Mesodermal cell (in vitro differentiated cells): ENCODE measurements at regions not wholly inside any gene's neighbourhood (a gene's known extent, or its start where the extent isn't known, plus 50 kb on each side); places are given as distances from the start of the nearest gene placed in this dataset.
"Not testable (repeated sequence)": the region's sequence is repeated elsewhere in the genome, so short reads cannot be mapped to it uniquely, and the experiment has no call there.

Experiments
- H3K27ac ChIP-seq: 2 replicates; pipeline ENCODE4 v1.7.0; 2013; ENCODE audit warnings: mild to moderate bottlenecking, low read depth, low read length, moderate library complexity; ENCODE audit not compliant: severe bottlenecking
- H3K36me3 ChIP-seq: 2 replicates; pipeline ENCODE4 v1.7.1; 2013; ENCODE audit warnings: mild to moderate bottlenecking, low read length, moderate library complexity; ENCODE audit not compliant: control insufficient read depth, insufficient read depth
- H3K4me1 ChIP-seq: one replicate; pipeline ENCODE4 v1.7.1; 2013; ENCODE audit warnings: mild to moderate bottlenecking, low read length; ENCODE audit not compliant: insufficient read depth, control insufficient read depth, poor library complexity, severe bottlenecking
- H3K4me3 ChIP-seq: 2 replicates; pipeline ENCODE4 v1.7.0; 2013; ENCODE audit warnings: low read length, control low read depth, mild to moderate bottlenecking; ENCODE audit not compliant: insufficient read depth, poor library complexity, severe bottlenecking; ENCODE audit errors: extremely low read depth
- H3K9me3 ChIP-seq: 2 replicates; pipeline ENCODE4 v1.7.1; 2013; ENCODE audit warnings: mild to moderate bottlenecking, low read length, moderate library complexity; ENCODE audit not compliant: control insufficient read depth
- WGBS, 2 experiments: methylation state at CpG; one replicate each; pipeline ENCODE4 v1.1.5; 2013; ENCODE audit warnings: missing lambda C conversion rate in 2 of 2; ENCODE audit not compliant: insufficient coverage in 2 of 2; 5-methylcytosine and 5-hydroxymethylcytosine counted together

- WGBS, 2 experiments: no CpG with 5 or more reads among the region's 1 CpG
- H3K4me1 ChIP-seq: no peaks in the 10 kb centered on the region
- H3K9me3 ChIP-seq: no peaks in the 10 kb centered on the region
- H3K27ac ChIP-seq: no peak overlapping the region
- no peak overlapping the region for H3K4me3 ChIP-seq
- H3K36me3 ChIP-seq: no peaks in the 10 kb centered on the region
Observed at GRCh38 chr7:49580761-49581160, 192.7 kb upstream of the VWC2 start.

DNA sequence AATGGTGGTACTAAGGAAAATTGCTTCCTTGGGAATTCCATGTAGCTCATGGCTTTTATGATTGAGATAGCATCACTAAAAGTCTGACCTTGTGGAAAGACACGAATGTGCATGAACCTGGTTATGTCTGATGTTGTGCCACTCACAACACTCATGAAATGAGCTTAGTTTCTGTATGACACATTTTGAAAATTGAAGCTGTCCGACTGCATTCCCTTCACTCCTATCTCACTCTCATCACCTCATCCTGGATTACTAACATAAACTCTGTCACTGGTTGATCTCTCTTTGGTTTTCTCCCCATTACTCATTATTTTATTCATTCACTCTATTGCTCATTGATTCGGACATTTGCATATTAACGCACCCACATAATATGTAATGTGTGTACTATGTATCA lies 190.0 kb upstream of the VWC2 start:
- Histone ChIP-seq H3K27ac (no peak overlapping the region), H3K4me3 (no peak overlapping the region), H3K9me3 (no peaks in the 10 kb centered on the region), H3K36me3 (no peaks in the 10 kb centered on the region), H3K4me1 (no peaks in the 10 kb centered on the region)
- 75 to 100% methylated on average over 1 to 2 of the region's 4 CpGs for WGBS, 2 experiments

DNA sequence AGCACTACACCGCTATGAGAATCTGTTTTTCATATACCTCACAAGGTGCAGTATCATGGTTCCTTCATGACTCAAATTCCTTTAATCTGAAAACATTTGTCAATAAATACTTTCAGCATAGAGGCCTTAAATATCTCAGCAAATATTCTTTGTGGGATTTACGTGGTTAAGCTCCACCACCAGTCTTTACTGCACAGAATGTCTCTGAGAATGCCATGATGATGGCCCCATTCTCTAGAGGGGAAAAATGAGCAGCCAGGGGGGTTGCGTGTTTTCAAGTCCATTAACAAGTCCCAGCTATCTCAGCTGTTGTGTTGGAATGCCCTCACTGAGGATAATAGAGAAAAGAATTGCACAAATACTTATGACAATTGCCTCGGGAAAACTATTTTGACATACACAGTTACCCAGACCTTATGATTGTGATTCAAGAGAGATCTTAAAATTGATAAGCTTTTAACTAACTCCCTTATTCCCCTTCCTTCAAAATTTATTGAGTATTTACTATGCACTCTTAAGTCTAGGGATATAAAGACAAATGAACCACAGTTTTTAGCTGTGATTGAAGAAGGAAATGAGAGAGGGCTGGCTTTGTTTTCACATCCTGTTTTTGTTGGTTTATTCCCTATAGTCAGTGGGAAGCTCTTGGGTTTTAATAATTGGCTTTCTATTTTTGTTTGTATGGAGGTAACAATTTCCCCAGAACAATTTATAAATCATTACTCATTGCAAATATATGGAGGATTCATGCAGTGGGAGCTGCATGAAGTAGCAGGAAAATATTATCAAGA lies 176.5 kb upstream of the VWC2 start:
- no peak overlapping the region for H3K4me3 ChIP-seq
- H3K36me3 ChIP-seq: no peaks in the 10 kb centered on the region
- no peak overlapping the region for H3K27ac ChIP-seq
- no peaks in the 10 kb centered on the region for H3K4me1 ChIP-seq
- H3K9me3 ChIP-seq: no peaks in the 10 kb centered on the region
- 80 to 100% methylated on average over 2 of the region's 4 CpGs for WGBS, 2 experiments

- no peak overlapping the region for H3K4me3 ChIP-seq
- 56 to 78% methylated on average over 2 to 3 of the region's 3 CpGs for WGBS, 2 experiments
- H3K36me3 ChIP-seq: no peaks in the 10 kb centered on the region
- H3K27ac ChIP-seq: no peak overlapping the region
- no peaks in the 10 kb centered on the region for H3K4me1 ChIP-seq
- H3K9me3 ChIP-seq: no peaks in the 10 kb centered on the region
Observed at GRCh38 chr7:49597805-49598204, 175.6 kb upstream of the VWC2 start.

DNA sequence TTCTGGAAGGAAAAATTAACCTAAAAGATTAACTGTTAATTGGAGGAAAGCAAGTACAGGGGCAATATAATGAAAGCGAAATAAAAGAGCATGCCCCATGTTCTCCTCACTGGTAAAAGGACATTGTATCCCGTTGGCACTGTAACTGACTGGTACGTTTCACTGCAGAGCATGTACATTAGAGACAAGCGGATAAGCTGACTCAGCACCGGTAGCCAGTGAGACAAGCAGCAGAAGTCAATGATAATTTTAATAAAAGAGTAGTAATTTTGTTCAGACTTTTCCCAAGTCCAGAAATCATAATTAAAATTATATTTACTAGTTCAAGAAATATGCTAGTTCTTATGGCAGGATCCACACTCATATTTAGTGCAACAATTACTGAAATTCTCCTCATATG lies 161.5 kb upstream of the VWC2 start:
- Histone ChIP-seq H3K9me3 (no peaks in the 10 kb centered on the region), H3K4me1 (no peaks in the 10 kb centered on the region), H3K27ac (no peak overlapping the region), H3K36me3 (no peaks in the 10 kb centered on the region), H3K4me3 (no peak overlapping the region)
- WGBS, 2 experiments: 73 to 82% methylated on average over 2 to 4 of the region's 5 CpGs

DNA sequence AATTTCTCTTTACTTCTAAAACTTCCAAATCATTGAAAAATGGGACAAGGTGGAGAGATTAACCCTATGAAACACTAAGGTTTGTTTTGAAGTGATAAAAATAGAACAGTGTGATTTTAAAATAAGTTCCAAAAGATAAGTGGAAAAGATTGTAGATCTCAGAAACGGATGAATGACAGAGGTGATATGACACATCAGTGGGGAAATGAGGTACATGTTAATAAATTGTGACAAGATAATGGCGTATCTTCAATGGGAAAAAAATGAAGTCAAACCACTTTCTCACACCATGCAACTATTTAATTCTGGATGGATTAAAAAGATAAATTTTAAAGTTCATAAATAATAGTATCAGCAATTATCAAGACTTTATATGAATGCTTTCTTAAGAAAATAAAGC lies 159.7 kb upstream of the VWC2 start:
- no peak overlapping the region for H3K27ac ChIP-seq
- H3K9me3 ChIP-seq: no peaks in the 10 kb centered on the region
- no peaks in the 10 kb centered on the region for H3K4me1 ChIP-seq
- H3K4me3 ChIP-seq: no peak overlapping the region
- H3K36me3 ChIP-seq: no peaks in the 10 kb centered on the region
- 100% methylated on average over 1 of the region's 2 CpGs; no CpG with 5 or more reads in 1 of the 2 experiments for WGBS, 2 experiments

GRCh38 chr7:49614974-49615373 lies 158.5 kb upstream of the VWC2 start:
- H3K27ac ChIP-seq, H3K4me1 ChIP-seq, H3K9me3 ChIP-seq, H3K4me3 ChIP-seq, H3K36me3 ChIP-seq: not testable (repeated sequence)
- WGBS, 2 experiments: no CpG with 5 or more reads among the region's 6 CpGs

DNA sequence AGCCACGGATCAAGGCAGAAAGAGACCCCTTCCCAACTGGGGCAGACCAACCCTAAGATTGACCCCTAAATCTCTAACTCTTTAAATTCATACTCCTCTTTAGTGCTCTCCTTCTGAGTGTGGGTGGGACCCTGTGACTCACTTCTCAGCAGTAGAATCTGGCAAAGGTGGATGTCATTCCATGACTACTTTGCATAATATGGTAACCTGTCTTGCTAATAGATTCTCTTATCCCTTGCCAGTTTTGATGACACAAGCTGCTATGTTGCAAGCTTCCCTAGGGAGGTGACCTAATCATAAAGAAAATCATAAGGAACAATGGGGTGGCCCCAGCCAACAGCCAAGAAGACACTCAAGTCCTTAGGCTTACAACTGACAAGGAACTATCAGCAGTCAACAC lies 155.4 kb upstream of the VWC2 start:
- no peaks in the 10 kb centered on the region for H3K36me3 ChIP-seq
- WGBS, 2 experiments: no CpG with 5 or more reads among the region's 1 CpG
- no peaks in the 10 kb centered on the region for H3K9me3 ChIP-seq
- no peak overlapping the region for H3K4me3 ChIP-seq
- no peak overlapping the region for H3K27ac ChIP-seq
- no peaks in the 10 kb centered on the region for H3K4me1 ChIP-seq

DNA sequence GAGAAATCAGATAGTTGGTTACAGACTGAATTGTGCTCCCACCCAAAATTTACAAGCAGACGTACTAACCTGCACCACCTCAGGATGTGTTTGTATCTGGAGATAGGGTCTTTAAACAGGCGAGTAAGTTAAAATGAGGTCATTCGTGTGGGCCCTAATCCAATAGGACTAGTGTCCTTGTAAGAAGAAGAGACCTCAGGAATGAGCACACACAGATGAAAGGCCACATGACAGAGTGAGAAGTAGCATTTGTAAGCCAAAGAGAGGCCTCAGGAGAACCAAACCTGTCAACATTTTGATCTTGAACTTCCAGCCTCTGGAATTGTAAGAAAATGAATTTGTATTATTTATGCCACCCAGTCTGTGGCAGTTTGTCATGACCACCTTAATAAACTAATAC lies 149.5 kb upstream of the VWC2 start:
- WGBS, 2 experiments: 100% methylated on average over 2 to 3 of the region's 3 CpGs
- Histone ChIP-seq H3K9me3 (no peaks in the 10 kb centered on the region), H3K4me3 (no peak overlapping the region), H3K27ac (no peak overlapping the region), H3K36me3 (no peaks in the 10 kb centered on the region), H3K4me1 (no peaks in the 10 kb centered on the region)

DNA sequence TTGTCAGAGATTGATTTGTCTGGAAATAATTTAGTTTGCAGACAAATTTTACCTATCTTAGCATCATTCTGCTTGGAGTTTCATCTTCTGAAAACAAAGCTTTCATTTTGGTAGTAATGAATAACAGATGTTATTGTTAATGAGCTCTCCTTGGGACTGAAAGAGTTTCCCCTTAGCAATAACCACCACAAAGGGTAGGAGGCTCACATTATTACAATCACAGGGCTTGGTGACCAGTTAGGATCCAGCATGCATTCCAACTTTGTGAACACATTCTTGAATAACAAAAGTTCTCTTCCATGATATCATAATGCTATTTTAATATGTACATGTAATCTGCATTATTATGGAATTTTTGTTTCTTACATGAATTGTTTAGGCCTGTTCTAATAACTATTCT lies 148.8 kb upstream of the VWC2 start:
- no peak overlapping the region for H3K4me3 ChIP-seq
- H3K36me3 ChIP-seq: no peaks in the 10 kb centered on the region
- H3K9me3 ChIP-seq: no peaks in the 10 kb centered on the region
- no peaks in the 10 kb centered on the region for H3K4me1 ChIP-seq
- H3K27ac ChIP-seq: no peak overlapping the region

- Histone ChIP-seq H3K36me3 (no peaks in the 10 kb centered on the region), H3K27ac (no peak overlapping the region), H3K4me3 (no peak overlapping the region), H3K9me3 (no peaks in the 10 kb centered on the region), H3K4me1 (no peaks in the 10 kb centered on the region)
- 95 to 96% methylated on average over 7 of the region's 7 CpGs for WGBS, 2 experiments
Observed at GRCh38 chr7:49630513-49630912, 142.9 kb upstream of the VWC2 start.
